HG02610 (cell line): ENCODE measurements at regions not wholly inside any gene's neighbourhood (a gene's known extent, or its start where the extent isn't known, plus 50 kb on each side); places are given as distances from the start of the nearest gene placed in this dataset.

Experiments
- ATAC-seq: cut with Tn5 transposase; IDR thresholded peaks from one replicate; pipeline ENCODE4 v1.9.1; 2021; ENCODE audit warnings: mild to moderate bottlenecking, moderate library complexity; ENCODE audit not compliant: unreplicated experiment

DNA sequence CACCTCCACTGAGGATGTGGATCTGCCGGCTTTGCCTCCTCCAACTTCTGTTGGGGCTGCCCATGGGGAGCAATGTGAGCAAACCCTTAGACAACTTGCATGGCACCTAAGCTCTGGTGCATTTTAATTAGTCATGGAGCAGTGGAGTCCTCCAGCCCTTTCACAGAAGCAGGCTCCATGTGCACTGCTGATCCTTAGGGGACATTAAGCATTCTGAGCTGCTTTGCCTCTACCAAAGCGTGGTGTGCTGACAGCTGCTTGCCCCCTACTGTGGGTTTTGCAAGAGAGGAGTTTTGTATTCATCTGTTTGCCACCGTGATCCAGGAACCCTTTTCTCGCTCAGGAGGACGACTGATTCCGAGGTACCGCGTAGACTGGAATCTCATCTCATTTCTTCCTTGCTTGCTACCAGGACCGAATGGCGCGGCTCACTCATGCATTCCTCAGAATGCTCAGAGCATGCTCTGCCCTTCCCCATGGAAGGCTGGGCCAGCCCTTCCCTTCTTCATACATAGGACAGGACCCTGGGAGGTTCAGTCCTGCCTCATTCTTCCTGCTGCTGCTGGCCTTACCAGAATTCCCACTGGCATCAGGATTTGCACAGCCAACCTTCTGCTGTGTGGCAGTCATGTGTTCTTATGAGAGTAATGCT is 432.5 kb downstream of the GADD45G start:
- ATAC-seq, result no peak

DNA sequence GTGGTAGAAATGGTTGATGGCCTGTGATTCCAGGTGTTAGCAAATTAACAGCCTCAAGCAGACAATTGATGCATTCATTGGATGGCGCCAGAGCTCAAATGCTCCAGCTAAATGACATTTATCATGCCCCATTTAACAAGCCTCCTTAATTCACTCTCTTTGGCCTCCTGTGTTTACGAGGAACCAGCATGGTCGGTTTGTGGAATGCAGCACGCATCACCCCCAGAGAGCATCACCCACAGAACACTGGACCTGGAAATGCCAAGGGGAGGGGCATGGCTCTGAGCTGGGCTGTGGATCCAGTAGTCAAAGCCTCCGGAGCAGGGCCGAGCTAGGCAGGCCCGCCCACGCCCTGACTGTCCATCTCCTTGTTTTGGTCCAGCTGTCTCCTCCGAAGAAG is 434.0 kb downstream of the GADD45G start:
- no peak for ATAC-seq

DNA sequence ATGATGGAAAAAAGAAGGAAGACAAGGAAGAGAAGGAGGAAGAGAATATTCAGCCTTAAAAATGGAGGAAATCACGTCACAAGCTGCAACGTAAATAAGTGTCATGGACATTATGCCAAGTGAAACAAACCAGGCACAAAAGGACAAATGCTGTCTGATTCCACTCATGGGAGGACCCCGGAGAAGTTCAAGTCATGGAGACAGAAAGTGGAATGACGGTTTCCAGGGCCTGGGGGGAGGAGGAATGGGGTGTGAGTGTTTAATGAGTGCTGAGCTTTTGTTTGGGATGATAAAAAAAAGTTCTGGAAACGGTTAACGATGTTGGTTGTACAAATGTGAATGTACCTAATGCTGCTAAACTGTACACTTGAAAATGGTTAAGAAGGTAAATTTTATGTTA is 439.5 kb downstream of the GADD45G start:
- ATAC-seq, result no peak

DNA sequence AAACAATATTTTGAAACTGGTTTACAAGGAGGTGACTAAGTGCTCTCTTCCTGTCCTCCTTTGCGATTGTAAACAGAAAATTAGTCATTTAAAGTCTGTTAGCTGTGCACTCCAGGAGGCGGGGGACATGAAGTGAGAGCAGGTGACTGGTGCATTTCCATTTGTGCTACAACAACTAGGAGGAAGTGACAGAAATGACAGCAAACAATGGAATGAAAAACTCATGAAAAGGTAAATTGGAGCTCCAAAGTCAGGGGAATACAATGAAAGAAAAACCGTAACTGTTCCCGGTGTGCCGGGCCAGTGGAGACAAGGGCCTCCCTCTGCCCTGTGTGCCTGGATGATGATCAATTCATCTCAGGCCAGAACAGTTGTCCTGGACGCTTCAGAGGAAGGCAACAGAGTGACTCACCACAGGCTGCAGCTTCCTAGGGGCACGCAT is 439.9 kb downstream of the GADD45G start:
- ATAC-seq, result no peak

DNA sequence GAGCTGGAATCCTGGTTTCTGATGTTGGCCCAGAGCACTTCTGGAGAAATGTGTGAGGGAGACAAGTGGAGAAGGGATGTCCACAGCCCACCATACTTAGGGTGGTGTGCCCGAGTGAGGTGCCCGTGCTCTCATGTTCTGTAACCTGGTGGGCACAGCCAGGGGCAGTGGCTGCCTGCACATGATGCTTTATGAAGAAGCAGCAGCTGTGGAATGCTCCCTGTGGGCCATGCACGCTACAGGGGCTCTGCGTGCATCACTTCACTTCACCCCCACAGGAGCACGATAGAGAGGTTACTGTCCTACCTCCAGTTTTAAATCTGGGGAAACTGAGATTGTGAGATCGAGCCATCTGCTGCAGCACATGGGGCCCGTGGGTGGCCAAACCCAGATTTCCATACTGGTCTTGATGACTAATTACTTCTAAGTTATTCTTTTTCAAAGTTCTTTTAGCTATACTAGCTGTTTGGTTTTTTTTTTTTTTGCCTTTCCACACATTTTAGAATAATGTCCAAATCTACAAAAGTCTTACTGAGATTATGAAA is 441.6 kb downstream of the GADD45G start:
- ATAC-seq, result no peak

DNA sequence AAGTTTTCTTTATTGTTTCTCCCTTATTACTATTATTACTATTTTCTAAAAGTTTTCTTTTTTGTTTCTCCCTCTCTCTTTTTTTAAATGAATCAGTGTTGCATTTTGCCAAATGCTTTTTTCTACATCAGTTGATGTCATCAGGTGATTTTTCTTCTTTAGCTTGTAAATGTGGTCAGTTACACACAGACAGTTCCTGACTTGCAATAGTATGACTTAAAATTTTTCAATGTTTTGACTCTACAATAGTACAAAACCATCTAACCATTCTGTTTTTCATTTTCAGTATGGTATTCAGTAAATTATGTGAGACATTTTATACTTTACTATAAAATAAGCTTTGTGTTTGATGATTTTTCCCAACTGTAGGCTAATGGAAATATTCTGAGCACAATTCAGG is 443.0 kb downstream of the GADD45G start:
- ATAC-seq, result no peak

DNA sequence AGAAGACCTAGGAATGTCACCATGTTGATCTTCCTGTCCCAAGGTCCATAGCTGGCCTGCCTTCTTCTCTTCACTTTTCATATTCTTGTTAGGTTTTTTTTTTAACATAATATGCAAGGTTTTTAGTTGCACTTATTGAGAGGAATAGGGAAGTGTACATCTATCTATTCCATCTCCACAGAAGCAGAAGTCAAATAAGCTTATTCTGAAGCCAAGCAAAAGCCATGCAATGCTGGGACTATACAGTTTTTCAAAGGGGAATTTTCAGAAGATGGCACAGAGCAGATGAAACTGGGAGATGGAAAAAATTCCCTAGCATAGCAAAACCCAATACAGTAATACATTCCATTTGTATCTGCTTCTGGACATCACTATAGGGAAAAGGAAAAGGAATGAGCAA is 447.6 kb downstream of the GADD45G start:
- no peak for ATAC-seq

DNA sequence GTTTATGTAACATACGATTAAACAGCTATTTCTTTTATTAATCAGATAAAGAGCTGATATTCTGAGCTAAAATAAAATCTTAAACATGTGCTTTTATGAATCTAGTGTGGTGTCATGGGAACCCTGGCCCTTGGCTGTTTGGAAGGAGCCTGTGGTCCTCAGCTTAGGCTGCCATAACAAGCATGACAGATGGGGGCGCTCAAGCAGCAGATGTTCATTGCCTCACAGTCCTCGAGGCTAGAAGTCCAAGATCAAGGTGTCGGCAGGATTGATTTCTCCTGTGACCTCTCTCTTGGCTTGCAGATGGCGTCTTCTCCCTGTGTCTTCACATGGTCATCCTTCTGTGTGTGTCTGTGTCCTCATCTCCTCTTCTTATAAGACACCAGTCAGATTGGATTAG is 448.2 kb downstream of the GADD45G start:
- ATAC-seq, result no peak

DNA sequence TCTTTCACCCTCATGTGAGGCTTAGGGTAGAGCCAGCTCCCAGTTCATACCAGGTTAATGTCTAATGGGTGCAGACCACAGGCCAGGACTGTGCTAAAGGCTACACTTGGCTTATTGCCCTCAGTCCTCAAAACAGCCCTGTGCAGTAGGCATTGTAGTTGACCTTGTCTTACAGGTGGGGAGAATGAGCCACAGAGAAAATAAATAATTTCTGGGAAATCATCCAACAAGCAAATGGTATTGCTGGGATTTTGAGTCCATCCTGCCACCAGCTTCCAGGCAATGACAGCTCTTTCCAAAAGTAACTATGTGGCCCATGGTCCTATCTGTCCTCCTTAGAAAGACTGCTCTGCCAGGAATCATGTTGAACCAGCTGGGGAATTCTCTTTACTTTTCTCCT is 450.0 kb downstream of the GADD45G start:
- no peak for ATAC-seq

DNA sequence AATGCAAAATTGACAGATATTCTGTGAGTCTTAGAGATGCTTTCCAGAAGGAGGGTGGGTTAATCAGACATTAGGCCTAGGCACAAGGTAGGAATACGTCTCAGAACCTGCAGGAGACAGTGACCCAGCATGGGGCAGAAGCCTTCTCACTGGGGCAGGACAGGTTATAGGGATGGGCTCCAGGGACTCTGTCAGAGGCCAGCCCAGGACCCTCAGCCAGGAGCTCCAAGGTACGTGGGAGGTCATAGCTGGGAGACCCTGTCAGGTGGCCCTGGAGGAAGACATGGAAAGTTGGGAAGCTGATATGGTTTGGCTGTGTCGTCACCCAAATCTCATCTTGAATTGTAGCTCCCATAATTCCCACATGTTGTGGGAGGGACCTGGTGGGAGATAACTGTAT is 450.4 kb downstream of the GADD45G start:
- ATAC-seq, result no peak

DNA sequence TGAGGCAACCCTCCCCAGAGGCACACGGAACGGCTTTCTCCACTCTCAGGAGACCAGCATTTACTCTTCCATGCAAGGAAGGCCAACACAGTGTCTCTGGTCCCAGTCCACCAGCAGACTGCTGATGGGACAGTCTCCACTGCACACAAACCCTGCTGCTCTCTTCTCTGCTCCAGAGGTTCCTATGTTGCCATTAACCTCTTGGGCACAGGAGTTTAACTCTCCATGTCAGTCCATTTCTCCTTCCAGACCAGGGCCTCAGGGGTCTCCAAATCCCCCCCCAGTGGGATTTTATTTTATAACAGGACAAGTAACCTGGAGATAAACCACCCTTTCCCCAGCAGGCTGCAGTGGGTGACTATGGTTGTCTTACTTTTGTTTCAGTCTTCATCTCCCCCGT is 452.5 kb downstream of the GADD45G start:
- no peak for ATAC-seq

DNA sequence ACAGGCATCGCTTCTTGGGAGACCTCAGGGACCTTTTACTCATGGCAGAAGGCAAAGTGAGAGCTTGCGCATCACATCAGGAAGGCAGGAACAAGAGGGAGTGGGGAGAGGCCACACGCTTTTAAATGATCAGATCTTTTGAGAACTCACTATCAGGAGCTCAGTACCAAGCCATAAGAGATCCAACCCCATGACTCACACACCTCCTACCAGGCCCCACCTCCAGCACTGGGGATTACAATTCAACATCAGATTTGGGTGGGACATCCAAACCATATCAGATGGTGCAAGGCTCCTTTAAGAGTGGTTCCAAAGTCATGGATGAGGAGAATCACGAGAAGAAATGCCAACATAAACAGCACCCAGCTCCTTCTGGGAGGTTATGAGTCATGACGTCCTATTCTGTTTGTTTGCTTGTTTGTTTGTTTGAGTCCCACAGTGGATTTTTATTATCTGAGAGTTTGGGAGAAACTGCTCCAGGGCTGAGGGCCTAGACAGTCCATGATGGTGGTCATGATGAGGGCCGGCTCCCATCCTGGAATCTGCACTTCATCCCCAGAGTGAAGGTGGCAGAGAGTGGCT is 453.5 kb downstream of the GADD45G start:
- no peak for ATAC-seq

DNA sequence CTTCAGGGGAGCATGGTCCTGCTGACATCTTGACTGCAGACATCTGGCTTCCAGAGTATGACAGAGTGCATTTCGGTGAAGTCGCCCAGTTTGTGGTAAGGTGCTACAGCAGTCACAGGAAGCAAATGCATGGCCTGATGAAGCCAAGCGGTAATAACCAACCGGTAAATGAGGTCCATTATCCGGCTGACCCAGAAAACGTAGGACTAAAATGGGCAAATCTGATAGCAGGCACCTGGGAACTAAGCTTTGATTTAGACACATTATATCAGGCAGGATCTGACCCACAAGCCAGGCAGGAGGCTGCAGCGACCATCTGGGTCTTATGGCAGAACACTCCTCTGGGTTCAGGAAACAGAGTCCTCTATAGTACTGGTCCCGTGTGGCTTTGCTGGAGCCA is 454.6 kb downstream of the GADD45G start:
- no peak for ATAC-seq

DNA sequence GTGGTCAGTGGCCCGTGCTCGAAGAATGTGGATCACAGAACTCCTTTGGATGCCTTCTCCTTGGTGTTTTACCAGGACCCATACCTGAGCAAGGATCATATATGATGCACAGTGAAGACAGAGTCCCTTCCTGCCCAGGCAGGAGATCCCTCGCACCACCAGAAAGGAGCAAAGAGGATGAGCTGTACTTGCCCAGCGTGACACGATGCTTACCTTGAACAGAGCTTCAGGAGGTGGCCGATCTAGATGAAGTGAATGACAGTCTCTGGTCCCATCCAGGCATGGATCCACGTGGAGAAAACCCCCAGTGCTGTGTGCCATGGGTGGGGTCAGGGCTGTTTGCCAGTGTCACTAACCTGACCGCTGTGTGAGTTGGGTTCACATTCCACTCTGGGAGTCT is 455.4 kb downstream of the GADD45G start:
- ATAC-seq, result no peak

DNA sequence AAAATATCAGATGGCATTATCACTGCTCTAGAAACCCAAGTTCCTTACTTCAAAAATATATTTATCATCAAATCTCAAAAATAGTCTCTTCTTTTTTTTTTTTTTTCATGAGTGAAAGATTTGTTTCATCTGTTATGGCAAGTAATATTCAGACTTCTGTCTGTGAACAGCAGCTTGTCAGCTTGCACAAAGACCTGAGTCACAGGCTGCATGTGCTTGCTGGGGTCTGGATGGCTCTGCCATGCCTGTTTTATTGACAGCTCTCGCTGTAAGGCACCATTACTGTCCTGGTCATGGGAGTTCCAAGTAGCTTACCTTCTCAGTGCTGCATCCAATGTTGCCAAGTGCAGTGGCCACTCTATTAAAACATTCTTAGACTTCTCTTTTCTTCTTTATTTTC is 456.4 kb downstream of the GADD45G start:
- no peak for ATAC-seq

DNA sequence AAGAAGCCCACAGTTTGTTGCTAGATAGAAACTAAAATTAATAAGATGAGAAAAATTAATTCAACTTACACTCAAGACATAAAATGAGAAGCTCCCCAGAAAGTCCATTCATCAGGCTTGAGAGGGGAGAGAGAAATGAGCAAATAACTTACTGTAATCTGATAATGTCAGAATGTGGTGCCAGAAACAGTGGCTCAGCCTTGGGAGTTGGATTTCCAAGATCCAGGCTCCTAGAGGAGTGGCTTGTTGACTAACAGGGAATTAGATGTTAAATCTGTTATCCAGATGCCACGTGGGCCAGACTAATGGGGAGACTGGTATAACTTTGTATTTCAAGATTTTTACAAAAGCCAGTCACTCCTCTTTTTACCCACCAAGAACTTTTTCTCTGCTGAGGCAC is 458.2 kb downstream of the GADD45G start:
- ATAC-seq, result no peak

DNA sequence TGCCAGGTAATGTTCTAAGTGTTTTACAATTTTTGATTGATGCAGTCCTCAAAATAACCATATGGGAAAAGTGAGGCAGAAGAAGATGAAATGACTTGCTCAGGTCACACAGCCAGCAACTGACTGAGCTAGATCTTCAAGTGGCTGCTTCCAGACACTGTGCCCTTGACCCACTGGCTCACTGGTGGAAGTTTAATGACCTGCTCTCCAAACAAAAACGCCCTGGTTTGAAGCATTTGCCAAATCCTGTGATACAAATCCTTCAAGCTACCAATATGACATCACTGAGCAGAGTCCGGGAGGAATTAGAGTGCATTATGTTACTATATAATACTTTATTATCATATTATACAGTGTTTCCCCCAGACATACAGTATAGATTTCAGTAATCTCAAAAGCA is 459.4 kb downstream of the GADD45G start:
- no peak for ATAC-seq

DNA sequence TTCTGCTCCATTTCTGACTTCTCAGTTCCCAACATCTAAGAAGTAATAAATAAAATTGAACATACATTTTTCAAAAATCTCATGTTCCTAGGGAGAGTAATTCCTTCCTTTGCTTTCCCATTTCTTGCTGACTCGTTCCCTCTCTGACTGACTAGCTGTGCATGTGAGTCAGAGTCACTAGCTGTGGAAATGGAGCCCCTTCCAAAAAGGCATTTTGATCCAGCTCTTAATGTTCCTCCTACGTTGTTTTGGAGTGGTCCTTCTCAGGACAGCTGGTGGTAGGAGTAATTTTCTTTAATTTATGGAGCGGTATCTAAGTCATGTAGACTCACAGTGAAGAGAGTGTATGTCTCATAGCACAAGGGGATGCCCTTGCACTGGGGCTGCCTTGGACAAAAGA is 460.2 kb downstream of the GADD45G start:
- ATAC-seq, result no peak

DNA sequence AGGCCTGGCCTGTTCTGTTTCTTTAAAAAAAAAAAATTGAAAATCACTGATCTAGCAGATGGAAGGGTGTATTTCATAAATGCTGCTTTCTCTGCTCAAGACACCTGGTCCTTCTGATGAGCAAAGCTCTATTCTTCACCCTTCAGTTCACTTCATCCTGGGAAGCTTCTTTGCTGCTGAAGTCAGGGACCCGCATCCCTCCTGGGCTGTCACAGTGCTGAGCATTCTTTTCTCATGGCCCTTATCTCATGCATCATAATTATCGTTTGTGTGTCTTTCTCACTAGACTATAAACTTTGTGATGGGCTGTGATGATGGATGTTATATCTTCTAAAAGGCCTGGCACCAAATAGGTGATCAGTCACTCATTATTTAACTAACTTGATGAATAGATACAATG is 461.0 kb downstream of the GADD45G start:
- no peak for ATAC-seq

DNA sequence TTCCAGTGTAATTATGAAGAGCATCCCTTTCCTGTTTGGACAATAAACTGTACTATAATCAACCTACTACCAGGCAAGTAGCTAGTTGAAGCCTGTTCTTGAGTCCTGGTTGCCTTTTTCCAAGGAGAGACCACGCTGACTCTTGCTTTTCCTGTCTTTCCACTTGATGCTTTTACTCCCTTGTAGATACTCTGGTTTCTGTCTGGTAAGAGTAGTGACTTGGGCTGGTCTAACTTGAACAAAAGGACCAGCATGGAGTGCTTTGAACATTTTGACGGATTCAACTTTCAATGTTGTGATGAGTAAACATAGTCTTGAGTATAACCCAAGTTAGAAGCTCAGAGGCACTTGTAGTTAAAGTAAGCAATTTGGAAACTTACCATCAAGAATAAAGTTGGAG is 464.3 kb downstream of the GADD45G start:
- ATAC-seq, result no peak

DNA sequence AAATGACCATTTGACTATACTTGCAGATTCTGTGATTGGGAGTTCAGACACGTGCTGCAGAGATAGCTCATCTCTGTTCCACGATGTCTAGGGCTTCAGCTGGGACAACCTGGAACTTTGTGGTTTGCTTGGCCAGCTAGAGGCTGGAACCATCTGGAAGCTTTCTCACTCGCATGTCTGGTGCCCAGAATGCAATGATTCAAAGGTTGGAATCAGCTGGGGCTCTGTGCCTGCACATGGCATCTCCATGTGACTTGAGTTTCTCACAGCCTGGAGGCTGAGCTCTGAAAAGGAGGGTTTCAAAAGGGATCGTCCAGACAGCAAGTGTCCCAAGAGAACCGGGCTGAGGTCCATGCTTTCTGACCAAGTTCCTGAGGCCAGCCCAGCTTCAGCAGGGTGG is 465.2 kb downstream of the GADD45G start:
- no peak for ATAC-seq

DNA sequence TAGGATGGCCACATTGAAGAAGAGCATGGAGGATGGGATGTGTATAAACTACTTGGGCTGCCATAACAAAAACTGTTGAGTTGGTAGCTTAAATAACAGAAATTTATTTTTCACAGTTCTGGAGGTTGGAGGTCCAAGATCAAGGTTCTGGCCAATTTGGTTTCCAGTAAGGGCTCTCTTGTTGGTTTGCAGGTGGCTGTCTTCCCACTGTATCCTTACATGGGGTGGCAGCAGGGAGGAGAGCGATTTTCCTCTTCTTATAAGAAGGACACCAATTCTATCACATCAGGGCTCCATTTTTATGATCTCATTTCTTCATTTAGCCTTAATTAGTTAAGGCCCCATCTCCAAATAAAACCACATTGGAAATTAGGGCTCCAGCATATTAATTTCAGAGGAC is 465.7 kb downstream of the GADD45G start:
- ATAC-seq, result no peak
